Fibroblast of skin of abdomen (primary cell): ENCODE measurements at regions not wholly inside any gene's neighbourhood (a gene's known extent, or its start where the extent isn't known, plus 50 kb on each side); places are given as distances from the start of the nearest gene placed in this dataset.
"Not testable (repeated sequence)": the region's sequence is repeated elsewhere in the genome, so short reads cannot be mapped to it uniquely, and the experiment has no call there.

Source experiments
- DNase-seq: peaks from one replicate; pipeline ENCODE4 v3.0.0-alpha.2; 2013

DNA sequence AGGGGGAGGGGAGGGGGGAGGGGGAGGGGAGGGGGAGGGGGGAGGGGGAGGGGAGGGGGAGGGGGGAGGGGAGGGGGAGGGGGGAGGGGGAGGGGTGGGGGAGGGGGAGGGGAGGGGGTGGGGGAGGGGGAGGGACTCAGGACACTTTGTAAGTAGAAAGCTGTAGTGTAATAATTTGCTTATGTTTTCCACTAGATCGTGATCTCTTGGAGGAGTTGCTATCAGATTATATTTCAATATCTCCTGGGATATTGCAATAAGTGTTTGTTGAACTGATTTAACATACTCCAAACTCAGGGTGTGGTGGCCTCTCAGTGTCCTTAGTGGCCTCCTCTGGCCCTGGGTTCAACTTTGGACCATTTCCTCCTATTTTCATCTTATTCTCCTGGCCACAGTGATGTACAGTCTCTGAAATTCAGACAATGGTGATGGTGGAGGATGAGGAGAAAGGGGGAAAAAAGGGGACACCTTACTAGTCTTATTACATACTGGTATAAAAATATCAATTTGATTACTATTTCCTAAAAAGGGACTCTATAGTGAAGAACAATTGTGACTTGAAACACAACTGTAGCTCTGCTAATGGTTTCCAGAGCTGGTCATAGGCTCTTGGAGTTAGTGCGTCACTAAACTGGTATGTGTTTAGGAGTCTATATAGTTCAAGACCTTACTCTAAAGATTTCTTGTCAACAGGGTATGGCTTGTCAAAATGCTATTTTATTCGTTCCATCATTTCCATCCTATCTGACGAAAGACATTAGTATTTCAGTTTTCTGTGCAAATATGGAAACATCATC, 89.6 kb downstream of the DDX1 start:
- no peak for DNase-seq

DNA sequence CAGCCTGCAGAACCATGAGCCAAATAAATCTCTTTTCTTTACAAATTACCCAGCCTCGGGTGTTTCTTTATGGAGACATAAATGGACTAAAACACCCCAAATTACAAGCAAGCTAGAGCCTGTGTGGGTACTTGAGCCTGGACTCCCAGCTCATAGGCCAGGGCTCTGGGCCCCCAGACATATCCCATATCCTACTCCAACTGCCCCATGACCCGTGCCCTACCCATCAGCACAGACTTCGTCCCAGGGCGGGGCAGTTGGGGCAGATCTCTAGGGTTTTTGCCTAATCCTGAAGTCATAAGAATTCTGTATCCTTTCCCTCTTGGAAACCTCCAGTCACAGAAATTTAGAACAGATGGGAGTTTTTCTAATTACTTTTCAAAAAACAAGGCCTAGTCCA, 90.7 kb downstream of the DDX1 start:
- no peak for DNase-seq

DNA sequence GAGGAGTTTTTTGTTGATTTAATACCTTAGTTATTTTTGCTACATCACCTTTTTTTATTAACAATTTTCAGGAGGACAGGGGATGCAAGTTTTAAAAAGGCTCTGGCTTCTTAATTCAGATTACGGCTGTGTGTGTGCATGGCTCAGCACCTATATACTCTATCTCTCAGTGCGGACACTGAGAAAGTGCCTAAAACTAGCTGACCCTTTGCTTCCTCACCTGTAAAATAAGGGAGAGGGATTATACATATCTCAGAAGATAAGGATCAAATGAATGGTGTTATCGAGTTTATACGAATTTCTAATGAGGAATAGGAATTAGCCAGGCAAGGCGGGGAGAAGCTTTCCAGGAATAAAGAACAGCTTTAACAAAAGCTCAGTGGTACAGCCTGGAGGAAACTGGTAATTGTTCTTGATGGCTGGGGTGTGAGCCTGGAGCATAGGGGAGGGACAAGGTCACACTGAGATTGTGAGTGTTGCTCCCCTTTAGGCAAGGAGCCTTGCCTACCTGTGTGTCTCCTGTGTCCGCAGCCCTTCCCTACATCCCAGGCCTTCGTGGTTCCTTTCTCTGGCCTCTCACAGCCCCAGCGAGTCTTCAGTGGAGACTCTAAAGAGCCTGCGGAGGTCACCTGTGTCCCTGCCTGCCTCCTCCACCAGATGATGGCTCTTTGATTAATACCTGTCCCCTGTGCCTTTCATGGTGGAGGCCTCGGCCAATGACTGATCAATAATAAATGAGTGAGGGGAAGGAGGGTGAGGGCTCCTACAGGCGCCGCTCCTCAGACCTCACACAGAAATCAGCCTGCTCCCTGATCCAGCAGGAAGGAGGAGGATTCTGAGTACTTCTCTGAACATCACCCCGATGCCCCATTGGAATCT, 92.7 kb downstream of the DDX1 start:
- no peak for DNase-seq

- no peak for DNase-seq
Measured at GRCh38 chr2:15685143-15685542, 93.5 kb downstream of the DDX1 start.

- no peak for DNase-seq
Measured at GRCh38 chr2:15686643-15687042, 95.0 kb downstream of the DDX1 start.

- DNase-seq, result no peak
Measured at GRCh38 chr2:15687243-15687642, 95.6 kb downstream of the DDX1 start.

- no peak for DNase-seq
Measured at GRCh38 chr2:15687720-15688119, 96.1 kb downstream of the DDX1 start.

- DNase-seq, result no peak
Measured at GRCh38 chr2:15688924-15689568, 97.4 kb downstream of the DDX1 start.

DNA sequence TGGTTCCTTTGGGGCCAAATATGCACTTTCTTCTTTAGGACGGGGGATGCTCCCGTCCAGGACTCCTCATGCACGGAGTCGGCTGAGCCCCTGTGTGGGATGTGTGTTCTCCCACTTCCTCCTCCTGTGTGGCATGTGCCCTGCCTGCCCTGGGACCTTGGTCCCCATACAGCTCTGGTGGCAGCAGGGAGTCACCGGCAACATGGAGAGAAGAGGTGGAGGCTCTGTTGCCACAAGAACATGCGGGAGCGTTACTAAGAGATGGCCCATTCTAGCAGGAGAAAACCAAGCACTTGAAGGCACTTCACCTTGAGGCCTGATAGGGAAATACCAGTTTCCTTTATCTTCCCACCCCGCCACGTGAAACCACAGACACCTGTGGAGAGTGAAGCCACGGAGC, 98.0 kb downstream of the DDX1 start:
- DNase-seq, result no peak

DNA sequence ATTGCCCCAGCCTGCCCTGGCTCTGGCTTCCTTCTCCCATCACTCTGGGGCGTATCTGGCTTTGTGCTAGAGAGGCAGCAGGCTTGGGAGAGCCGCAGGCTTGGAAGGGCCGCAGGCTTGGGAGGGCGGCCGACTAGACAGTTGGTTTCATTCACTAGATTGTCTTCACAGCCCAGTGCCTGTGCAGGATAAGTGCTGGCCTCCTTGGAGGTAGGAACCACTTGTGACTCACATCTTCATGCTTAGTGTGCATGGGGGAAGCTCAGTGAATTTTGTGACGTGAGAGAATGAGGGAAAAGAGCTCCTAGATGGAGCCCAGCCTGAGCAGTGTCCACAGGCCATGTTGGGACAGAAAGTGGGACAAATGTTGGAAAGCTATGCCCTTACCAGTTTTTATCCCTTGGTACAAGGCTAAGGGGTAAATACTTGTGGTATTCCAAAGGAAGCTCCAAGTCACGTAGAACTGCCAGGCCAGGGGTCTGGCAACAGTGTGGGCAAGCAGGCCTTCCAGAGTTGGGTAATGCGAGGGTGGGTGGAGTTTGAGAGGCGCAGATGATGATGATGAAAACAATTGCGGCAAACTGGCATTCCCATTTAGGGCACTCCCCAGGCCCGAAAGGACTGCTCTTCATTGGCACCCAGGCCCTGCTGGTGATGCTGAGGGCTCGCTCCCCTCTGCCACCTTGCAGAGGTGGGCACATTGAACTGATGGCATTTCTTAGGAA, 100.1 kb downstream of the DDX1 start:
- DNase-seq, result no peak

DNA sequence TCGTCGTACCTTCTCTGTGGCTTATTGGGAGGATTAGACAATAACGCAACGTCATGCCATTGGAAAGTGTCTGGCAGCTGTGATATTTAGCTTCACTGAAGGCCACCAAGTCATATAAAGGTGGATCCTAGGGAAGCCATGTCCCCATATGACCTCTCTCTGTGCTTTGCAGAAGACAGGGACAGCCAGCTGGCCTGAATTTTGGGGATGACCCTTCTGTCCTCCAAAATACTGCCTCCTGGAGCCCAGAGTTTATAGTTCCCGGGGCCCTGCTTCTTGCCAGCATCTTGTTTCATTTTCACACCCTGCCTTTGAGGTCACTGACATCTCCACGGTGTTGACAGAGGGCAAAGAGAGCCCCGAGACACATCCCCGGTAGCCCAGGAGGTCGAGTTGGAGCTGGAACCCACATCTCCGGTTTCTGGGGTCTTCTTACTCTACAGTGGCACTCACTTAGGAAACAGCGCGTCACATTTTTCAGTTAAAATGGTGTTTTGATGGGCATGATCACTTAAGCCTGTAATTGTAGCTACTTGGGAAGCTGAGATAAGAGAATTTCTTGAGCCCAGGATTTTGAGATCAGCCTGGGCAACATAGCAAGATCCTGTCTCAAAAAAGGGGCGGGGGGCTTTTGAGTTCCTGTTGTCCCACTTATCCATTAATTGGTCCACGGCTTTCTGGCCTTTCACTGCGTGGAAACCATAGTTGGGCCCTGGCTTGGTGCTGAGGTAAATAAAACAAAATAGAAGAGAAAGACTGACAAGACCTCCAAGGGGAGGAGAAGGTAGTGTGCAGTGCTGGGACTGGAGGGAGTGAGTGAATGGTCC, 101.1 kb downstream of the DDX1 start:
- DNase-seq, result no peak

- no peak for DNase-seq
Measured at GRCh38 chr2:15693382-15693781, 101.7 kb downstream of the DDX1 start.

- no peak for DNase-seq
Measured at GRCh38 chr2:15693926-15694588, 102.4 kb downstream of the DDX1 start.

- no peak for DNase-seq
Measured at GRCh38 chr2:15694589-15694986, 102.9 kb downstream of the DDX1 start.

GRCh38 chr2:15695582-15696330, 104.1 kb downstream of the DDX1 start:
- no peak for DNase-seq

DNA sequence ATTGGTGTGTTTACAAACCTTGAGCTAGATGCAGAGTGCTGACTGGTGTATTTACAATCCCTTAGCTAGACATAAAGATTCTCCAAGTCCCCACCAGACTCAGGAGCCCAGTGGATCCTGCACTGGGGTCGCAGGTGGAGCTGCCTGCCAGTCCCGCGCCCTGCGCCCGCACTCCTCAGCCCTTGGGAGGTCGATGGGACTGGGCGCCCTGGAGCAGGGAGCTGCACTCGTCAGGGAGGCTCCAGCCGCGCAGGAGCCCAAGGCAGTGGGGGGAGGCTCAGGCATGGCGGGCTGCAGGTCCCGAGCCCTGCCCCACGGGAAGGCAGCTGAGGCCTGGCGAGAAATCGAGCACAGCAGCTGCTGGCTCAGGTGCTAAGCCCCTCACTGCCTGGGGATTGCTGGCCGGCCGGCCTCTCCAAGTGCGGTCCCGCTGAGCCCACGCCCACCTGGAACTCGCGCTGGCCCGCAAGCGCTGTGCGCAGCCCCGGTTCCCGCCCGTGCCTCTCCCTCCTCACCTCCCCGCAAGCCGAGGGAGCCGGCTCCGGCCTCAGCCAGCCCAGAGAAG, 105.0 kb downstream of the DDX1 start:
- not testable (repeated sequence) for DNase-seq

DNA sequence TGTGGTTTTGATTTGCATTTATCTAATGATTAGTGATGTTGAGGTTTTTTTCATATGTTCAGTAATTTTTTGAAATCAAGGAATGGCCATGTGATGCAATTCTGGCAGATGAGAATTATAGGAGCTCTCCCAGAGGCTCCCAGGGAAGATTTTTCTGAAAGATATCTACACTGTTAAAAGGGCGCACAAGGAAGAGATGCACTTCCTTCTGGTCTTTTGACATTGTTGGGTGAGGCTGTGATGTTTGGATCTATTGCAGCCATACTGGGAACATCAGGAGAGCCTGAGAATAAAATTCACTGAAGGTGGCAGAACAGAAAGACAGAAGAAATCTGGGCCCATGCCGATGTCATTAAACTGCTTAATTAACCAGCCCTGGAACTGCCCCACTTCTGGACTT, 108.5 kb downstream of the DDX1 start:
- no peak for DNase-seq

DNA sequence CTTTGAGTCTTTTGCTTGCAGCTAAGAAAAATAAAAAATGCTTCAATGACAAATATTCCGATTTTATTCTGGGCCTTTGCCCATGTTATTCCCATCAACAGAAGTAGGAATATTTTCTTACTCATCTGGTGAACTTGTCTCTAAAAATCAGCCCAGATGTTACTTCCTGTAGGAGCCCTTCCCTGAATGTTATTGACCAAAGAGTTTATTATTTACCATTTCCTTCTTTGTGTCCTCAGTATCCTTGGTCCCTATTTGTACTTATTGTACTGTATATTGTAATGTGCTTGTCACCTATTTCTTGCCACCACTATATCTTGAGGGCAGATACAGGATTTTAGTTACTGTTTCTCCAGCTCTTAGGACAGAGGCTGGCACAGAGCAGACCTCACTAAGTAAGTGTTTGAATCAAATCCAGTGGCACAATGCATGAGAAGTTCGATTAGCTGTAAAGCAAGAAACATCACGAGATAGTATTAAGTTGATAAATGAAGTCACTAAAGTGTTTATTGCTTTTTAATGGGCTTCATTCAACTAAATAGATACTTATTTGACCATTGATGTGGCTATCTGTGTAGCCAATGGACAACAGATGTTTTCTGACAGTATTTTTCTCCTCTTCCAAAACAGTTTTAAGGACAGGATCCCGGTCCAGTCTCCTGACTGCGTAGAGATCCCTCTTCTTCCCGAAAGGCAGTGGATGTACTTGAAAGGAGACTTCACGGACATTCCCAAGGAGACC, 109.1 kb downstream of the DDX1 start:
- no peak for DNase-seq

GRCh38 chr2:15701341-15701907, 109.8 kb downstream of the DDX1 start:
- DNase-seq, result no peak
